ENCODE measurements at regions not wholly inside any gene's neighbourhood (a gene's known extent, or its start where the extent isn't known, plus 50 kb on each side); places are given as distances from the start of the nearest gene placed in this dataset.

- Histone ChIP-seq H3K27me3 (no peaks in the 10 kb centered on the region), H3K9me3 (no peaks in the 10 kb centered on the region), H3K4me3 (no peak overlapping the region), H3K36me3 (no peaks in the 10 kb centered on the region), H3K4me1 (peaks cover 7 to 22% (median 21%) of the 10 kb centered on the region in 4 donors), H3K27ac (replicated peaks in 1 of 4) (peak overlapping the region; percentile 45 to 74 (median 69))
- intact Hi-C loops (cut with DNase I): no loop called here
- TF ChIP-seq EP300 (IDR thresholded peaks at IDR 0.05) (no peak), POLR2AphosphoS5 (IDR thresholded peaks at IDR 0.05) (peak; percentile 51 to 53)
- 71% methylated on average over 6 of the region's 6 CpGs for WGBS
- no peak for DNase-seq (ENCODE audit: extremely low spot score)
These were observed 150.1 kb downstream of the SUDS3 start for GRCh38 chr12:118526255-118527095.

- no peaks in the 10 kb centered on the region for H3K27me3 ChIP-seq
- 86% methylated on average over 4 of the region's 4 CpGs for WGBS
- no peak overlapping the region for H3K4me3 ChIP-seq
- intact Hi-C loops (cut with DNase I): no loop called here
- TF ChIP-seq EP300 (IDR thresholded peaks at IDR 0.05) (no peak), POLR2AphosphoS5 (IDR thresholded peaks at IDR 0.05) (no peak), CTCF (IDR thresholded peaks at IDR 0.05) (no peak), POLR2A (IDR thresholded peaks at IDR 0.05; ENCODE audit: low read depth) (no peak)
- no peaks in the 10 kb centered on the region for H3K36me3 ChIP-seq
- H3K4me1 ChIP-seq: peaks cover 7 to 30% (median 28%) of the 10 kb centered on the region in 4 donors
- DNase-seq (ENCODE audit: extremely low spot score): no peak
- H3K27ac ChIP-seq (replicated peaks in 1 of 4): peak overlapping the region; percentile 45 to 74 (median 69)
- no peaks in the 10 kb centered on the region for H3K9me3 ChIP-seq
These were observed 151.0 kb downstream of the SUDS3 start for GRCh38 chr12:118527310-118527709.

- Histone ChIP-seq H3K27me3 (no peaks in the 10 kb centered on the region), H3K36me3 (no peaks in the 10 kb centered on the region), H3K4me3 (no peak overlapping the region), H3K9me3 (no peaks in the 10 kb centered on the region), H3K27ac (replicated peaks in 1 of 4) (no peak overlapping the region), H3K4me1 (peaks cover 7 to 43% (median 40%) of the 10 kb centered on the region in 4 donors)
- intact Hi-C loops (cut with DNase I): no loop called here
- no peak for DNase-seq (ENCODE audit: extremely low spot score)
- TF ChIP-seq POLR2A (IDR thresholded peaks at IDR 0.05; ENCODE audit: low read depth) (no peak), POLR2AphosphoS5 (IDR thresholded peaks at IDR 0.05) (no peak), CTCF (IDR thresholded peaks at IDR 0.05) (no peak), EP300 (IDR thresholded peaks at IDR 0.05) (no peak)
These were observed 152.3 kb downstream of the SUDS3 start for GRCh38 chr12:118528625-118529024.

- intact Hi-C loops (cut with DNase I): no loop called here
- Histone ChIP-seq H3K4me1 (peaks cover 26 to 73% (median 71%) of the 10 kb centered on the region in 4 donors), H3K36me3 (no peaks in the 10 kb centered on the region), H3K9me3 (no peaks in the 10 kb centered on the region), H3K27ac (replicated peaks in 1 of 4) (peak overlapping the region in 1 of 4 donors; percentile 96), H3K4me3 (no peak overlapping the region), H3K27me3 (no peaks in the 10 kb centered on the region)
- 60% methylated on average over 3 of the region's 3 CpGs for WGBS
- no peak for TF ChIP-seq EP300 (IDR thresholded peaks at IDR 0.05)
- no peak for TF ChIP-seq CTCF (IDR thresholded peaks at IDR 0.05)
- TF ChIP-seq POLR2A (IDR thresholded peaks at IDR 0.05; ENCODE audit: low read depth): no peak
- TF ChIP-seq POLR2AphosphoS5 (IDR thresholded peaks at IDR 0.05): no peak
- DNase-seq (ENCODE audit: extremely low spot score): no peak
These were observed 157.6 kb downstream of the SUDS3 start for GRCh38 chr12:118534003-118534402.

GRCh38 chr12:118536306-118536906, 160.1 kb downstream of the SUDS3 start:
- 60% methylated on average over 8 of the region's 8 CpGs for WGBS
- H3K4me1 ChIP-seq: peaks cover 26 to 93% (median 91%) of the 10 kb centered on the region in 4 donors
- intact Hi-C loops (cut with DNase I): no loop called here
- no peaks in the 10 kb centered on the region for H3K9me3 ChIP-seq
- TF ChIP-seq POLR2AphosphoS5 (IDR thresholded peaks at IDR 0.05): no peak
- no peak for TF ChIP-seq POLR2A (IDR thresholded peaks at IDR 0.05; ENCODE audit: low read depth)
- no peak for TF ChIP-seq EP300 (IDR thresholded peaks at IDR 0.05)
- TF ChIP-seq CTCF (IDR thresholded peaks at IDR 0.05): no peak
- no peaks in the 10 kb centered on the region for H3K36me3 ChIP-seq
- no peaks in the 10 kb centered on the region for H3K27me3 ChIP-seq
- DNase-seq (ENCODE audit: extremely low spot score): no peak
- no peak overlapping the region for H3K4me3 ChIP-seq
- peak overlapping the region; percentile 89 to 96 (median 90) for H3K27ac ChIP-seq (replicated peaks in 1 of 4)
